ENCODE measurements at regions not wholly inside any gene's neighbourhood (a gene's known extent, or its start where the extent isn't known, plus 50 kb on each side); places are given as distances from the start of the nearest gene placed in this dataset.

GRCh38 chr10:20971901-20972300 is 74.8 kb upstream of the NEBL start:
- no peak for TF ChIP-seq CTCF (conservative IDR thresholded peaks at IDR 0.05 in 1 of 2, IDR thresholded peaks at IDR 0.05 in 1 of 2; ENCODE audit: extremely low read depth in 1 of 2, insufficient read depth in 1 of 2, low read depth in 1 of 2, low read length in 2 of 2)
- TF ChIP-seq EZH2 (IDR thresholded peaks at IDR 0.05; ENCODE audit: borderline replicate concordance, low read length) = no peak

All from mammary epithelial cell (primary cell).